ENCODE measurements at regions not wholly inside any gene's neighbourhood (a gene's known extent, or its start where the extent isn't known, plus 50 kb on each side); places are given as distances from the start of the nearest gene placed in this dataset.

DNA sequence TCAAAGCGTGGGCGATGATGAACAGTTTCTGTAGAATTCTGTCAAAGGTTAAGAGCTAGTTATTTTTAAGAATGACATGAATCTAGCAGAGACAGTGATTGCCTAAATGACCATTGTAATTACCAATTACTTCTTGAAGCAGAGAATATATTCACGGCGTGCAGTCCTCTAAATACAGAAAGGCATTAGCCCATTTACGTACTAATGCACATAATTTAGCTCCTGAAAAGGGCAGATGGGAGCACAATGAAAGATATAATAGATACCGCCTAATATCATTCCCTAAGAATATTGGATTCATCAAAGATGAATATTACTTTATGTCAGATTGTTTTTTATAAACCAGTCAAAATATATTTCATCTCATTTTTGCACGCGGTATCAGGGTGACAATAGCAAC lies 212.4 kb downstream of the URI1 start:
- TF ChIP-seq, protein P1, sequence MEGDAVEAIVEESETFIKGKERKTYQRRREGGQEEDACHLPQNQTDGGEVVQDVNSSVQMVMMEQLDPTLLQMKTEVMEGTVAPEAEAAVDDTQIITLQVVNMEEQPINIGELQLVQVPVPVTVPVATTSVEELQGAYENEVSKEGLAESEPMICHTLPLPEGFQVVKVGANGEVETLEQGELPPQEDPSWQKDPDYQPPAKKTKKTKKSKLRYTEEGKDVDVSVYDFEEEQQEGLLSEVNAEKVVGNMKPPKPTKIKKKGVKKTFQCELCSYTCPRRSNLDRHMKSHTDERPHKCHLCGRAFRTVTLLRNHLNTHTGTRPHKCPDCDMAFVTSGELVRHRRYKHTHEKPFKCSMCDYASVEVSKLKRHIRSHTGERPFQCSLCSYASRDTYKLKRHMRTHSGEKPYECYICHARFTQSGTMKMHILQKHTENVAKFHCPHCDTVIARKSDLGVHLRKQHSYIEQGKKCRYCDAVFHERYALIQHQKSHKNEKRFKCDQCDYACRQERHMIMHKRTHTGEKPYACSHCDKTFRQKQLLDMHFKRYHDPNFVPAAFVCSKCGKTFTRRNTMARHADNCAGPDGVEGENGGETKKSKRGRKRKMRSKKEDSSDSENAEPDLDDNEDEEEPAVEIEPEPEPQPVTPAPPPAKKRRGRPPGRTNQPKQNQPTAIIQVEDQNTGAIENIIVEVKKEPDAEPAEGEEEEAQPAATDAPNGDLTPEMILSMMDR (conservative IDR thresholded peaks at IDR 0.05; ENCODE audit: low read depth, low read length): no peak
- no peak for TF ChIP-seq EZH2 (IDR thresholded peaks at IDR 0.05; ENCODE audit: borderline replicate concordance, low read depth, low read length, poor library complexity, severe bottlenecking)
